ENCODE measurements at regions not wholly inside any gene's neighbourhood (a gene's known extent, or its start where the extent isn't known, plus 50 kb on each side); places are given as distances from the start of the nearest gene placed in this dataset.
"Not testable (repeated sequence)": the region's sequence is repeated elsewhere in the genome, so short reads cannot be mapped to it uniquely, and the experiment has no call there.

DNA sequence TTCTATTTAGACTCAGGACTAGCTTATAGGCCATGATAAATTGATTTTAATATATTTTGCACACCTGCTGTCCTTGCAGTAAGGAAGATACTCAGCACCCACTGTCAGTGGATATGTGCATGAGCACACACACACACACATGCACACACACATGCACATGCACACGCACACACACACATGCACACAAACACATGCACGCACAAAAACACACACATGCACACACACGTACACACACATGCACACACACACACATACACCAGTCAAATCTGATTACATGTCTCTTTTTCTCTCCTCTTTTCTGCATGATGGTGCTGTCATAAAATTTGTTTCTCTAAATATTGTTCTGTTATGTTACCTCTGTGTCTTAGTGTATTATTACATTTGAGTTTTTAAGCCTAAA, 87.3 kb upstream of the OSTN start:
- TF ChIP-seq, protein P1, sequence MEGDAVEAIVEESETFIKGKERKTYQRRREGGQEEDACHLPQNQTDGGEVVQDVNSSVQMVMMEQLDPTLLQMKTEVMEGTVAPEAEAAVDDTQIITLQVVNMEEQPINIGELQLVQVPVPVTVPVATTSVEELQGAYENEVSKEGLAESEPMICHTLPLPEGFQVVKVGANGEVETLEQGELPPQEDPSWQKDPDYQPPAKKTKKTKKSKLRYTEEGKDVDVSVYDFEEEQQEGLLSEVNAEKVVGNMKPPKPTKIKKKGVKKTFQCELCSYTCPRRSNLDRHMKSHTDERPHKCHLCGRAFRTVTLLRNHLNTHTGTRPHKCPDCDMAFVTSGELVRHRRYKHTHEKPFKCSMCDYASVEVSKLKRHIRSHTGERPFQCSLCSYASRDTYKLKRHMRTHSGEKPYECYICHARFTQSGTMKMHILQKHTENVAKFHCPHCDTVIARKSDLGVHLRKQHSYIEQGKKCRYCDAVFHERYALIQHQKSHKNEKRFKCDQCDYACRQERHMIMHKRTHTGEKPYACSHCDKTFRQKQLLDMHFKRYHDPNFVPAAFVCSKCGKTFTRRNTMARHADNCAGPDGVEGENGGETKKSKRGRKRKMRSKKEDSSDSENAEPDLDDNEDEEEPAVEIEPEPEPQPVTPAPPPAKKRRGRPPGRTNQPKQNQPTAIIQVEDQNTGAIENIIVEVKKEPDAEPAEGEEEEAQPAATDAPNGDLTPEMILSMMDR (conservative IDR thresholded peaks at IDR 0.05) = no peak
- H3K27ac ChIP-seq = no peak overlapping the region

DNA sequence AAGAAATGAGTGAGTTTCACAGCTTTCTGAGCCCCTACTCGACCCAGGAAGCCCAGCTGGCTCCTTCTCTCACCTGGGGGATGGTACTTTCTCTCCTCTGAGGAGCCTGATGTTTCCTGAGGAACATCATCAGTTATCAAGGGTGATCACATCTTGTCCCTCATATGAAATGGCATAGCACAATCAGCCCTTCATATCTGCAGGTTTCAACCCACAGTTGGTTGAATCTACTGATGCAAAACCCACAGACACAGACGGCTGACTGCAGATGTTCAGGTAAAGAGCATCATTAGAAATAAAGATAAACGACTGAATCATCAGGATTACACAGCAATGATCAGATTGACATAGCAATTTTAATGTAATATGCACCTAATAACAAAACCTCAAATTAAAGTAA, 93.6 kb upstream of the OSTN start:
- no peak overlapping the region for H3K27ac ChIP-seq
- TF ChIP-seq, protein P1 (conservative IDR thresholded peaks at IDR 0.05) = no peak

DNA sequence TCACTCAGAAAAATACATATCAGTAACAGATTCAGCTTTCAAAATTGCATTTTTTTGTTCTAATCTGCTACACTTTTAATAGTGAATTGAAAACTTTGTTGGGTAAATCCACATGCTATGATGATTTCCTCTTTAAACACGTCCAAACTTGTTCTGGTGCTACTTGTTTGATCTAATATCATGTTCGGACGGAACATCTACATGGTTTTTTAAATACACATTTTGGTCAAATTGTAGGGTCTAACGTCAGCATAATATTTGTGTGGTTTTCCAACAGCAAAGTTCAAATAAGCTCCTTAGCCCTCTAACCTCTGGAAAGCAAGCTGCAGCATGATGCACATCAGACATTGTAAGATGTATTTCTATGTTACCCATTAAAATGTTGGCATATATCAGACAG, 98.5 kb upstream of the OSTN start:
- no peak overlapping the region for H3K27ac ChIP-seq
- TF ChIP-seq, protein P1 (conservative IDR thresholded peaks at IDR 0.05) = no peak

DNA sequence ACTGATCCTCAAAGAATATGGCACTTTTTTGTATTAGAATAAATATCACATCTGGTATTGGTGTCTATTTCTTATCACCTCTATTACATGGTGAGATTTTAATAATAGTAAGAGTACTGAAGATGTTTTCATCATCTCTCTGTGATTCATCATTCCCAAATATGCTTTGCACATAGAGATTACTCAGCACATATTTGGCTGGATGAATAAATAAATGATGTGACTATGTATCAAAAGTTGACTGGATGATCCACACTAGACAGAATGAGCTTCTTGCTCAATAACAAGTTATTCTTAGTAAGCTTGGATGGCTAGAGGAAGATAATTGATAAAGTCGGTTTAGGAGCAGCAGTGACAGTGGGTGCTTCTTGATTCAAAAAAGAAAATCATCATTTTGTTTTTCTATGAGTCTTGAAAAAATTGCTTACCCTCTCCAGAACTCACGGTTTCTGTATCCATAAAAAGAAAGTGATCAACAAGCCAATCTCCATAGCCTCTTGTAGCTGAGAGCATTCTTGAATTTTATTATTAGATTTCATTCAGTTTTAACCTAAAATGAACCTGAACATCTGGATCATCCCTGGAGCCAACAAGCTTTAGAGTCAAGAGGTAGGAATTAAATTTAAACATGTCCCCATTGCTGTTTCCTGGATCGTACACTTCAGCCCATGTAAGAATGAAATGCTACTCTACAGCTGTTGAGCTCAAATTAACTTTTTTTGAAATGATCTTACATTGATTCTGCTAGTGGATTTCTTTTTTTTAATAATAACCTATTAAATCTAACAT, 104.8 kb upstream of the OSTN start:
- H3K27ac ChIP-seq = no peak overlapping the region
- TF ChIP-seq, protein P1 (conservative IDR thresholded peaks at IDR 0.05) = no peak

DNA sequence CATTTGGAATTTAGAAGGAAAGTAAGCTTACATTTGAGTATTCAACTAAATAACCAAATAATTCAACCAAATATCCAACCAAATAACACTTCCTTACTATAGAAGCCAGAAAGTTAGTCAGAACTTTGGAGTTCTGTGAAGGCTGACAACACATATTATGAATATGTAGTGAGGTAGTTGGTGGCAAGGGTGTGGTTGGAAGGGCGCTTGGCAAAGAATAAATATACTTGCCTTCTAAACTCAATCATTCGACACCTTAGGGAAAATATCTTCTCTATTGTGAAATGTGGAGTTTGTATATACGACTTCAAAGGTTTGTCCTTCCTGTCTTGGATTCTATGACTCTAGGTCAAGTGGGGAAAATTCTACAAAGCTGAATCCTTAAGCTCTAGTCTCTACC, 111.7 kb upstream of the OSTN start:
- no peak overlapping the region for H3K27ac ChIP-seq
- TF ChIP-seq, protein P1 (conservative IDR thresholded peaks at IDR 0.05) = no peak

DNA sequence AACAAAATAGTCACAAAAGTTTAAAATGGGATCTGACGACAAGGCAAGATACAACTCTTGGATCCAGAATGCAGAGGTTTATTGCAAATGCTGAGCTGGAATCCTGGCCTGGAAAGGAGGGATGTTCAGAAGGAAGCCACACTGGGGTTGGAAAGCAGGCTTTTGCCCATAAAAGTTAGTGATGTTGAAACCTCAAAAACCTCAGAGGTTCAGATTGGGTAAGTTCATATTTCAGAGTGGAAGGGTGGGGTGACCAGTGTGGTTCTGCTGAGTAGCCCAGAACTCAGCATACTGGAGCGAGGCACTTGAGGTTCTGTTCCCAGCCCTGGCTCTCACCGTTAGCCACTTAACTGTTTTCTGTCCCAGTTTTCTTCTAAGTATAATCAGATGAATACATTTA, 114.0 kb upstream of the OSTN start:
- TF ChIP-seq, protein P1 (conservative IDR thresholded peaks at IDR 0.05) = no peak

DNA sequence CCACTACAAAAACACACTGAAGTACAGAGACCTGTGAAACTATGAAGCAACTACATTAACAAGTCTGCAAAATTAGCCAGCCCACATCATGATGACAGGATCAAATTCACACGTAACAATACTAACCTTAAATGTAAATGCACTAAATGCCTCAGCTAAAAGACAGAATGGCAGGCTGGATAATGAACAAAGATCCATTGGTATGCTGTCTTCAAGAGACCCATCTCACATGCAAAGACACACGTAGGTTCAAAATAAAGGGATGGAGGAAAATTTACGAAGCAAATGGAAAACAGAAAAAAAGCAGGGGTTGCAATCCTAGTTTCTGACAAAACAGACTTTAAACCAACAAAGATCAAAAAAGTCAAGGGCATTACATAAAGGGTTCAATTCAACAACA, 120.1 kb upstream of the OSTN start:
- H3K27ac ChIP-seq = not testable (repeated sequence)

More for the DNA sequence above, 114.0 kb upstream of the OSTN start:
- no peak overlapping the region for H3K27ac ChIP-seq

DNA sequence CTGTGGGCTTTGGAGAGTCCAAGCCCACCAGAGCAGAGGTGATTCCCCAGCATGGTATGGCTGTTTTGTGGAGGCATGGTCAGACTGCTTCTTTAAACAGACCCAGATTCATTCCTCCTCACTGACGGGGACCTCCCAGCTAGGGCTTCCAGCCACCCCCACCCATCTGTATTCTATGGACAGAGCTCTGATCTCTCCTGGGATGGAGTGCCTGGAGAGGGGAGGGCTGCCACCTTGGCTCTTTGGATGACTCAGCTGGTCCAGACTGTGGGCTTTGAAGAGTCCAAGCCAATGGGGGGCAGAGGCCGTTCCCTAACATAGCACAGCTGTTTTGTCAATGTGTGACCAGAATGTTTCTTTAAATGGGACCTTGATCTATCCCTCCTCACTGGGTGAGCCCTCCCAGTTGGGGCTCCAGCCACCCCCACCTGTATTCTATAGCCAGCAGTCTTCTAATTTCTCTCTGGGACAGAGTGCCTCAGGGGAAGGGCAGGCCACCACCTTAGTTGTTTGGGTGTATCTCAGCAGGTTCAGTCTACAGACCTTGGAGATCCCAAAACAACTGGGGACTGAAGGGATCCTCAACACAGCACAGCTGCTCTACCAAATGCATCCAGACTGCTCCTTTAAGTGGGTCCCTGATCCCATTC, 122.0 kb upstream of the OSTN start:
- TF ChIP-seq, protein P1 (conservative IDR thresholded peaks at IDR 0.05) = no peak

More for the DNA sequence above, 122.0 kb upstream of the OSTN start:
- H3K27ac ChIP-seq = no peak overlapping the region

Data from VCaP (cell line).